Endothelial cell of umbilical vein (primary cell): ENCODE measurements at regions not wholly inside any gene's neighbourhood (a gene's known extent, or its start where the extent isn't known, plus 50 kb on each side); places are given as distances from the start of the nearest gene placed in this dataset.

ENCODE experiments used
- BruUV-seq: library from RNA; stranded (reverse); fragments of 400-500 nt; replicated peaks from 2 replicates; lab custom pipeline; 2021; lab: Mats Ljungman, UMichigan
- CTCF ChIA-PET: fragments of 300-600, 350-600 bp; sonication (Branson Sonifier 250); formaldehyde crosslinking; loops from one replicate; lab custom pipeline; 2021; ENCODE audit warnings: antibody characterized with exemption, inconsistent platforms; lab: Charles Lee
- POLR2A ChIA-PET: fragments of 300-600, 350-600 bp; sonication (Branson Sonifier 250); formaldehyde crosslinking; loops from one replicate; lab custom pipeline; 2021; ENCODE audit warnings: antibody characterized with exemption, inconsistent platforms; lab: Charles Lee
- DNase-seq: peaks from one replicate; pipeline ENCODE4 v3.0.0-alpha.2; 2011; ENCODE audit warnings: low read depth, low spot score
- FAIRE-seq: peaks from 2 replicates; lab custom pipeline; 2011; peaks lifted over from hg19 to GRCh38; lab: Jason Lieb, UNC
- H2AFZ ChIP-seq: 2 replicates; pipeline ENCODE4 v1.6.0; 2012; ENCODE audit warnings: low read depth, low read length, control low read depth, inconsistent platforms
- H3K27ac ChIP-seq: 2 replicates; pipeline ENCODE4 v1.5.1; 2011; ENCODE audit warnings: low read depth, mild to moderate bottlenecking, control low read depth, low read length, moderate library complexity; ENCODE audit not compliant: insufficient read depth
- H3K27me3 ChIP-seq, 2 experiments: 2 replicates each; pipeline versions ENCODE4 v1.6.0 to v1.6.1; 2011; ENCODE audit warnings: low read length in 2 of 2, mixed read lengths in 1 of 2; ENCODE audit not compliant: control insufficient read depth in 2 of 2, insufficient read depth in 2 of 2
- H3K36me3 ChIP-seq, 2 experiments: 2 replicates in 1 of 2; 3 replicates in 1 of 2; pipeline ENCODE4 v1.5.1; 2011; ENCODE audit warnings: low read length in 2 of 2, mild to moderate bottlenecking in 1 of 2, moderate library complexity in 1 of 2; ENCODE audit not compliant: control insufficient read depth in 2 of 2, insufficient read depth in 2 of 2; ENCODE audit errors: extremely low read depth in 1 of 2
- H3K4me1 ChIP-seq: 3 replicates; pipeline ENCODE4 v1.5.1; 2011; ENCODE audit warnings: mild to moderate bottlenecking, low read length; ENCODE audit not compliant: control insufficient read depth, insufficient read depth; ENCODE audit errors: extremely low read depth
- H3K4me2 ChIP-seq: 2 replicates; pipeline ENCODE4 v1.6.1; 2011; ENCODE audit warnings: low read length, control low read depth, mixed read lengths; ENCODE audit not compliant: insufficient read depth
- H3K4me3 ChIP-seq, 3 experiments: fragments of 200-600 bp in 1 of 3; sonication (generic), shearing (Covaris generic) in 1 of 3; replicated peaks in 1 of 3; 2 replicates each; pipeline ENCODE4 v1.5.1; 2011 to 2016; ENCODE audit warnings: control low read depth in 3 of 3, low read length in 3 of 3, mild to moderate bottlenecking in 2 of 3, inconsistent platforms in 1 of 3, low read depth in 1 of 3, moderate library complexity in 1 of 3; ENCODE audit not compliant: insufficient read depth in 1 of 3
- H3K79me2 ChIP-seq: 2 replicates; pipeline ENCODE4 v1.6.0; 2012; ENCODE audit warnings: low read length, inconsistent platforms; ENCODE audit not compliant: control insufficient read depth, insufficient read depth
- H3K9ac ChIP-seq: replicated peaks from 2 replicates; pipeline ENCODE3; 2011; ENCODE audit warnings: low read length, control low read depth; ENCODE audit not compliant: insufficient read depth; ENCODE audit errors: extremely low read depth
- H3K9me1 ChIP-seq: replicated peaks from 3 replicates; pipeline ENCODE4 v1.6.0; 2011; ENCODE audit warnings: mild to moderate bottlenecking, low read length; ENCODE audit not compliant: control insufficient read depth, insufficient read depth; ENCODE audit errors: extremely low read depth
- H3K9me3 ChIP-seq: replicated peaks from 2 replicates; pipeline ENCODE4 v1.5.1; 2012; ENCODE audit warnings: low read length, inconsistent platforms; ENCODE audit not compliant: control insufficient read depth, insufficient read depth
- H4K20me1 ChIP-seq: replicated peaks from 2 replicates; pipeline ENCODE3; 2011; ENCODE audit warnings: mild to moderate bottlenecking, low read length; ENCODE audit not compliant: control insufficient read depth, insufficient read depth; ENCODE audit errors: extremely low read depth
- EZH2 ChIP-seq: IDR thresholded peaks from 2 replicates; pipeline ENCODE4 v1.6.1; 2012; ENCODE audit warnings: borderline replicate concordance, low read depth, mild to moderate bottlenecking, moderate library complexity, low read length, inconsistent platforms; ENCODE audit not compliant: severe bottlenecking
- FOS ChIP-seq: IDR thresholded peaks from 2 replicates; pipeline ENCODE4 v1.6.1; 2011; ENCODE audit warnings: mild to moderate bottlenecking, low read length, moderate library complexity, borderline replicate concordance; ENCODE audit not compliant: insufficient read depth
- GATA2 ChIP-seq: IDR thresholded peaks from 2 replicates; pipeline ENCODE4 v1.7.0; 2011; ENCODE audit warnings: low read depth, mild to moderate bottlenecking, moderate library complexity, mixed read lengths, low read length; ENCODE audit not compliant: insufficient read length, insufficient read depth
- JUN ChIP-seq: IDR thresholded peaks from 2 replicates; pipeline ENCODE4 v1.6.1; 2011; ENCODE audit warnings: borderline replicate concordance, low read depth; ENCODE audit not compliant: insufficient read length, insufficient read depth
- MYC ChIP-seq: IDR thresholded peaks from one replicate; pipeline ENCODE4 v1.6.1; 2011; ENCODE audit warnings: mild to moderate bottlenecking, low read depth, low read length
- POLR2A ChIP-seq: IDR thresholded peaks from 2 replicates; pipeline ENCODE4 v1.6.1; 2012; ENCODE audit warnings: low read depth, mild to moderate bottlenecking, control low read depth, low read length
- POLR2AphosphoS5 ChIP-seq: IDR thresholded peaks from 2 replicates; pipeline ENCODE4 v1.6.1; 2012; ENCODE audit warnings: low read depth, mild to moderate bottlenecking, control low read depth, low read length, moderate library complexity; ENCODE audit not compliant: insufficient read depth
- dilution Hi-C: fragments of 300-500 bp; cut with MboI; formaldehyde crosslinking; loops from one replicate; pipeline ENCODE4 v1.15.0; 2019; ENCODE audit warnings: low sequenced_read_pairs; ENCODE audit not compliant: extremely low pct_ligation_motif_present
- intact Hi-C: fragments of 100-400 bp; cut with micrococcal nuclease; formaldehyde crosslinking; loops from one replicate; pipeline ENCODE4 v1.10.0; 2022
- TF ChIP-seq, protein P1 (sequence below), 2 donors: IDR thresholded peaks; 1 replicate in 1 of 2; 2 replicates in 1 of 2; pipeline ENCODE4 v1.5.1; 2011; ENCODE audit warnings: low read length in 2 of 2, mild to moderate bottlenecking in 2 of 2, moderate library complexity in 2 of 2, control low read depth in 1 of 2, inconsistent platforms in 1 of 2, low read depth in 1 of 2; ENCODE audit not compliant: insufficient read depth in 1 of 2; ENCODE audit errors: extremely low read depth in 1 of 2
- TF ChIP-seq, protein P2 (sequence below): IDR thresholded peaks from 2 replicates; pipeline ENCODE4 v1.6.1; 2011; ENCODE audit not compliant: insufficient read depth, insufficient read length

DNA sequence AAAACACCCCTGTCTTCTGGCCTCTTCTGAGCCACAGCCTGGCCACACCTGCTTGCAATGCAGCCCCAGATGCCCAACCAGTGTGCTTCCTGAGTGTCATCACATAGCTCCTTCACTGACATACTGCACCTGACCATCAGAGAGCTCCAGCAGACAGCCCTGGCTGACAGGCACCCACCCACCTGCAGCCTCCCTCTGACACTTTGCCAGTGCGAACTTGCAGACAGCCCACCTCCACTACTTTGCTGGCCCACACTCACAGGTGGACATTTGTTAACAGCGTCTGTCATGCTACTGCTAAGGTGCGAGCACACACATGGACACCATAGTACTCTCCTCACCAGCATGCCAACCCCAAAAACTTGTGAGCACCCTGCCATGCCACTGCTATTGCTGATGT is 740.1 kb downstream of the DNAJB9 start:
- Histone ChIP-seq H3K4me3 (no peak overlapping the region), H3K4me2 (no peak overlapping the region), H2AFZ (no peak overlapping the region), H3K27ac (no peak overlapping the region), H3K79me2 (no peaks in the 10 kb centered on the region), H4K20me1 (no peaks in the 10 kb centered on the region), H3K9ac (no peak overlapping the region), H3K4me1 (no peaks in the 10 kb centered on the region), H3K36me3 (no peaks in the 10 kb centered on the region), H3K27me3 (no peaks in the 10 kb centered on the region), H3K9me1 (no peaks in the 10 kb centered on the region), H3K9me3 (no peaks in the 10 kb centered on the region)
- CTCF ChIA-PET: no interaction called here
- FAIRE-seq (no peak), DNase-seq (no peak)
- dilution Hi-C loops: no loop called here
- intact Hi-C loops: no loop called here
- POLR2A ChIA-PET: no interaction called here
- TF ChIP-seq, protein P1, sequence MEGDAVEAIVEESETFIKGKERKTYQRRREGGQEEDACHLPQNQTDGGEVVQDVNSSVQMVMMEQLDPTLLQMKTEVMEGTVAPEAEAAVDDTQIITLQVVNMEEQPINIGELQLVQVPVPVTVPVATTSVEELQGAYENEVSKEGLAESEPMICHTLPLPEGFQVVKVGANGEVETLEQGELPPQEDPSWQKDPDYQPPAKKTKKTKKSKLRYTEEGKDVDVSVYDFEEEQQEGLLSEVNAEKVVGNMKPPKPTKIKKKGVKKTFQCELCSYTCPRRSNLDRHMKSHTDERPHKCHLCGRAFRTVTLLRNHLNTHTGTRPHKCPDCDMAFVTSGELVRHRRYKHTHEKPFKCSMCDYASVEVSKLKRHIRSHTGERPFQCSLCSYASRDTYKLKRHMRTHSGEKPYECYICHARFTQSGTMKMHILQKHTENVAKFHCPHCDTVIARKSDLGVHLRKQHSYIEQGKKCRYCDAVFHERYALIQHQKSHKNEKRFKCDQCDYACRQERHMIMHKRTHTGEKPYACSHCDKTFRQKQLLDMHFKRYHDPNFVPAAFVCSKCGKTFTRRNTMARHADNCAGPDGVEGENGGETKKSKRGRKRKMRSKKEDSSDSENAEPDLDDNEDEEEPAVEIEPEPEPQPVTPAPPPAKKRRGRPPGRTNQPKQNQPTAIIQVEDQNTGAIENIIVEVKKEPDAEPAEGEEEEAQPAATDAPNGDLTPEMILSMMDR (IDR thresholded peaks at IDR 0.05; ENCODE audit: extremely low read depth in 1 of 2, insufficient read depth in 1 of 2, low read depth in 1 of 2, low read length in 2 of 2): no peak
- TF ChIP-seq GATA2 (no peak), JUN (no peak)
- BruUV-seq: no TSS peak

DNA sequence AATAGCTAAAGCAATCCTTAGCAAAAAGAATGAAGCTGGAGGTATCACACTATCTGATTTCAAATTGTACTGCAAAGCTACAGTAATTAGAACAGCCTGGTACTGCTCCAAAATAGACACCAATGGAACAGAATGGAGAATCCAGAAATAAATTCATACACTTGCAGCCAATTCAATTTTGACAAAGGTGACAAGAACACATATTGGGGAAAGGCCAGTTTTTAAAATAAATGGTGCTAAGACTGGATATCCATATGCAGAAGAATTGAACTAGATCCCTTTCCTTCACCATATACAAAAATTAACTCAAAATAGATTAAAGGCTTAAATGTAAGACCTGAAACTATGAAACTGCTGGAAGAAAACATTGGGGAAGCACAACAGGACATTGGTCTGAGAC is 748.5 kb downstream of the DNAJB9 start:
- FAIRE-seq (no peak), DNase-seq (no peak)
- TF ChIP-seq MYC: no peak
- TF ChIP-seq EZH2: no peak
- TF ChIP-seq, protein P1 (IDR thresholded peaks at IDR 0.05; ENCODE audit: extremely low read depth in 1 of 2, insufficient read depth in 1 of 2, low read depth in 1 of 2, low read length in 2 of 2): no peak
- TF ChIP-seq POLR2AphosphoS5: no peak
- no peak for TF ChIP-seq POLR2A
- no peak for TF ChIP-seq JUN
- TF ChIP-seq FOS: no peak
- TF ChIP-seq, protein P2, sequence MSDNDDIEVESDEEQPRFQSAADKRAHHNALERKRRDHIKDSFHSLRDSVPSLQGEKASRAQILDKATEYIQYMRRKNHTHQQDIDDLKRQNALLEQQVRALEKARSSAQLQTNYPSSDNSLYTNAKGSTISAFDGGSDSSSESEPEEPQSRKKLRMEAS: no peak
- no peak for TF ChIP-seq GATA2
- H3K27me3 ChIP-seq: no peaks in the 10 kb centered on the region
- no peak overlapping the region for H3K9ac ChIP-seq
- no peak overlapping the region for H2AFZ ChIP-seq
- ChIA-PET CTCF (no interaction called here), POLR2A (no interaction called here)
- no peaks in the 10 kb centered on the region for H3K4me1 ChIP-seq
- H4K20me1 ChIP-seq: no peaks in the 10 kb centered on the region
- no peak overlapping the region for H3K4me2 ChIP-seq
- dilution Hi-C loops: no loop called here
- intact Hi-C loops: no loop called here
- H3K79me2 ChIP-seq: no peaks in the 10 kb centered on the region
- no peak overlapping the region for H3K27ac ChIP-seq
- no TSS peak for BruUV-seq
- no peak overlapping the region for H3K4me3 ChIP-seq
- H3K9me3 ChIP-seq: no peaks in the 10 kb centered on the region
- no peaks in the 10 kb centered on the region for H3K9me1 ChIP-seq
- H3K36me3 ChIP-seq: no peaks in the 10 kb centered on the region
